B cell (primary cell): ENCODE measurements at regions not wholly inside any gene's neighbourhood (a gene's known extent, or its start where the extent isn't known, plus 50 kb on each side); places are given as distances from the start of the nearest gene placed in this dataset.

ENCODE experiments used
- ATAC-seq: fragments of 200-7000 bp; cut with Tn5 transposase; one replicate; pipeline ENCODE4 v1.10.0; 2021; ENCODE audit warnings: low read depth, mild to moderate bottlenecking, moderate number of reproducible peaks, moderate library complexity
- CTCF ChIA-PET: fragments of 350-600 bp; sonication (Branson Sonifier 250); formaldehyde crosslinking; loops from one replicate; lab custom pipeline; 2021; ENCODE audit warnings: antibody characterized with exemption, inconsistent platforms; lab: Charles Lee
- POLR2A ChIA-PET: fragments of 350-600 bp; sonication (Branson Sonifier 250); formaldehyde crosslinking; loops from one replicate; lab custom pipeline; 2021; ENCODE audit warnings: antibody characterized with exemption; lab: Charles Lee
- DNase-seq: peaks from one replicate; pipeline ENCODE4 v3.0.0; 2013
- H2AFZ ChIP-seq: 2 replicates; pipeline ENCODE4 v1.6.1; 2012; ENCODE audit warnings: mild to moderate bottlenecking, low read depth, low read length; ENCODE audit not compliant: insufficient read depth, poor library complexity, severe bottlenecking
- H3K27ac ChIP-seq, 2 donors: 1 replicate in 1 of 2; 2 replicates in 1 of 2; pipeline ENCODE4 v1.5.1; 2012 to 2013; ENCODE audit warnings: low read length in 2 of 2, mild to moderate bottlenecking in 2 of 2, moderate library complexity in 1 of 2
- H3K27me3 ChIP-seq, 4 experiments: fragments of 200-600 bp in 1 of 4; sonication (generic) in 1 of 4; replicated peaks in 1 of 4; 1 replicate in 2 of 4; 2 replicates in 2 of 4; pipeline versions ENCODE4 v1.6.1 to v1.7.0; 2013 to 2016; ENCODE audit warnings: low read length in 3 of 4, mild to moderate bottlenecking in 2 of 4, mixed read lengths in 1 of 4, moderate library complexity in 1 of 4; ENCODE audit not compliant: insufficient read depth in 4 of 4, control insufficient read depth in 3 of 4; ENCODE audit errors: control extremely low read depth in 1 of 4
- H3K36me3 ChIP-seq, 2 experiments: replicated peaks in 1 of 2; 1 replicate in 1 of 2; 2 replicates in 1 of 2; pipeline versions ENCODE4 v1.6.1 to v1.7.1; 2013; ENCODE audit warnings: low read length in 1 of 2; ENCODE audit not compliant: insufficient read depth in 2 of 2, control insufficient read depth in 1 of 2; ENCODE audit errors: control extremely low read depth in 1 of 2, extremely low read depth in 1 of 2
- H3K4me1 ChIP-seq, 2 donors: fragments of 200-600 bp in 1 of 2; sonication (generic) in 1 of 2; 1 replicate in 1 of 2; 2 replicates in 1 of 2; pipeline versions ENCODE4 v1.5.1 to v1.6.1; 2013 to 2017; ENCODE audit warnings: low read length in 2 of 2; ENCODE audit not compliant: control insufficient read depth in 2 of 2, insufficient read depth in 2 of 2
- H3K4me2 ChIP-seq: replicated peaks from 2 replicates; pipeline ENCODE3; 2012; ENCODE audit warnings: mild to moderate bottlenecking, low read depth, low read length; ENCODE audit not compliant: poor library complexity, severe bottlenecking
- H3K4me3 ChIP-seq, 5 experiments: fragments of 200-600 bp in 1 of 5; sonication (generic) in 1 of 5; 1 replicate in 3 of 5; 2 replicates in 2 of 5; pipeline versions ENCODE4 v1.5.1 to v1.7.0; 2011 to 2016; ENCODE audit warnings: low read length in 4 of 5, mild to moderate bottlenecking in 4 of 5, low read depth in 2 of 5, control low read depth in 1 of 5, moderate library complexity in 1 of 5; ENCODE audit not compliant: insufficient read depth in 1 of 5; ENCODE audit errors: control extremely low read depth in 1 of 5, extremely low read depth in 1 of 5
- H3K79me2 ChIP-seq: fragments of 200-600 bp; sonication (generic); one replicate; pipeline ENCODE4 v1.6.0; 2016; ENCODE audit warnings: low read length; ENCODE audit not compliant: control insufficient read depth, insufficient read depth
- H3K9ac ChIP-seq: fragments of 200-600 bp; sonication (generic); 2 replicates; pipeline ENCODE4 v1.6.1; 2017; ENCODE audit warnings: mild to moderate bottlenecking, low read length, moderate library complexity
- H3K9me3 ChIP-seq, 3 donors: one replicate each; pipeline versions ENCODE4 v1.6.1 to v1.7.1; 2013; ENCODE audit warnings: low read length in 2 of 3; ENCODE audit not compliant: control insufficient read depth in 2 of 3, insufficient read depth in 1 of 3; ENCODE audit errors: control extremely low read depth in 1 of 3
- H4K20me1 ChIP-seq: 2 replicates; pipeline ENCODE4 v1.6.0; 2012; ENCODE audit warnings: mild to moderate bottlenecking, low read length; ENCODE audit not compliant: insufficient read depth, control insufficient read depth, poor library complexity, severe bottlenecking
- H3K27ac Mint-ChIP-seq: one replicate; pipeline ENCODE4 v1.8.0; 2021; ENCODE audit warnings: mixed read lengths
- H3K27me3 Mint-ChIP-seq: one replicate; pipeline ENCODE4 v1.8.0; 2021; ENCODE audit warnings: mixed read lengths
- H3K4me1 Mint-ChIP-seq: one replicate; pipeline ENCODE4 v1.8.0; 2021; ENCODE audit warnings: mixed read lengths
- H3K4me3 Mint-ChIP-seq: one replicate; pipeline ENCODE4 v1.8.0; 2021; ENCODE audit warnings: mixed read lengths
- H3K9me3 Mint-ChIP-seq: one replicate; pipeline ENCODE4 v1.8.0; 2022; ENCODE audit warnings: mixed read lengths; ENCODE audit not compliant: insufficient read depth
- EZH2 ChIP-seq: IDR thresholded peaks from 2 replicates; pipeline ENCODE4 v1.6.1; 2012; ENCODE audit warnings: borderline replicate concordance, low read depth, mild to moderate bottlenecking, moderate library complexity, low read length; ENCODE audit not compliant: insufficient read depth, poor library complexity, severe bottlenecking
- WGBS: methylation state at CpG from one replicate; pipeline ENCODE4 v1.1.5; 2013; ENCODE audit warnings: missing lambda C conversion rate; ENCODE audit not compliant: insufficient coverage; 5-methylcytosine and 5-hydroxymethylcytosine counted together
- intact Hi-C: fragments of 100-400 bp; cut with micrococcal nuclease; formaldehyde crosslinking; loops from one replicate; pipeline ENCODE4 v1.10.0; 2022
- TF ChIP-seq, protein P1 (sequence below): fragments of 200-600 bp; IDR thresholded peaks from one replicate; pipeline ENCODE4 v1.8.0; 2022; ENCODE audit warnings: antibody characterized with exemption, mild to moderate bottlenecking

DNA sequence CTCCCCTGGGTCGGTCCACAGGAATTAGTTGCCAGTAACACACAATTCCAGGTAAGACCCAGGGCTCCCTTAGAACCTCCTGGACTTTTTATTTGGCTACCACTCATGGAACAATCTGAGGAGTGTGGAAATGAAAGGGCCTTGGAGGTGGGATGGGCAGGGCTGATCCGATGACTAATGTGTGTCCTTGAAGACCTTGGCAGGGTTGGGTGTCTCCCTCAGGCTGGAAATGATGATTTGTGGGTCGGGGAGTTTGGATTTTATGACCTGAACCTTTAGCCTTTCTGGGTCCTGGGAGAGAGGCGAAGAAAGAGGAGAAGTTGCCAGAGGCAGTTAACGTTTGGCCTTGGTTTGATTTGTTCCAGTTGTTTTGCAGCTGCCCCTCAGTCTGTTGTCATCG is 425.0 kb downstream of the MID1IP1 start:
- POLR2A ChIA-PET: no interaction called here
- no peaks in the 10 kb centered on the region for H4K20me1 ChIP-seq
- ATAC-seq (no peak), DNase-seq (no peak)
- no peaks in the 10 kb centered on the region for H3K4me1 ChIP-seq
- Mint-ChIP-seq H3K27me3 (peaks cover 2% of the 10 kb centered on the region), H3K27ac (no peak overlapping the region), H3K4me1 (no peaks in the 10 kb centered on the region), H3K9me3 (no peaks in the 10 kb centered on the region), H3K4me3 (no peak overlapping the region)
- WGBS: 88% methylated on average over 3 of the region's 6 CpGs
- H3K36me3 ChIP-seq: no peaks in the 10 kb centered on the region
- H3K9me3 ChIP-seq: no peaks in the 10 kb centered on the region
- H3K9ac ChIP-seq: no peak overlapping the region
- TF ChIP-seq, protein P1, sequence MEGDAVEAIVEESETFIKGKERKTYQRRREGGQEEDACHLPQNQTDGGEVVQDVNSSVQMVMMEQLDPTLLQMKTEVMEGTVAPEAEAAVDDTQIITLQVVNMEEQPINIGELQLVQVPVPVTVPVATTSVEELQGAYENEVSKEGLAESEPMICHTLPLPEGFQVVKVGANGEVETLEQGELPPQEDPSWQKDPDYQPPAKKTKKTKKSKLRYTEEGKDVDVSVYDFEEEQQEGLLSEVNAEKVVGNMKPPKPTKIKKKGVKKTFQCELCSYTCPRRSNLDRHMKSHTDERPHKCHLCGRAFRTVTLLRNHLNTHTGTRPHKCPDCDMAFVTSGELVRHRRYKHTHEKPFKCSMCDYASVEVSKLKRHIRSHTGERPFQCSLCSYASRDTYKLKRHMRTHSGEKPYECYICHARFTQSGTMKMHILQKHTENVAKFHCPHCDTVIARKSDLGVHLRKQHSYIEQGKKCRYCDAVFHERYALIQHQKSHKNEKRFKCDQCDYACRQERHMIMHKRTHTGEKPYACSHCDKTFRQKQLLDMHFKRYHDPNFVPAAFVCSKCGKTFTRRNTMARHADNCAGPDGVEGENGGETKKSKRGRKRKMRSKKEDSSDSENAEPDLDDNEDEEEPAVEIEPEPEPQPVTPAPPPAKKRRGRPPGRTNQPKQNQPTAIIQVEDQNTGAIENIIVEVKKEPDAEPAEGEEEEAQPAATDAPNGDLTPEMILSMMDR: no peak
- no peak for TF ChIP-seq EZH2
- CTCF ChIA-PET: no interaction called here
- H3K27me3 ChIP-seq: no peaks in the 10 kb centered on the region
- H3K79me2 ChIP-seq: no peaks in the 10 kb centered on the region
- H2AFZ ChIP-seq: no peak overlapping the region
- no peak overlapping the region for H3K4me2 ChIP-seq
- intact Hi-C loops: no loop called here
- no peak overlapping the region for H3K27ac ChIP-seq
- no peak overlapping the region for H3K4me3 ChIP-seq

DNA sequence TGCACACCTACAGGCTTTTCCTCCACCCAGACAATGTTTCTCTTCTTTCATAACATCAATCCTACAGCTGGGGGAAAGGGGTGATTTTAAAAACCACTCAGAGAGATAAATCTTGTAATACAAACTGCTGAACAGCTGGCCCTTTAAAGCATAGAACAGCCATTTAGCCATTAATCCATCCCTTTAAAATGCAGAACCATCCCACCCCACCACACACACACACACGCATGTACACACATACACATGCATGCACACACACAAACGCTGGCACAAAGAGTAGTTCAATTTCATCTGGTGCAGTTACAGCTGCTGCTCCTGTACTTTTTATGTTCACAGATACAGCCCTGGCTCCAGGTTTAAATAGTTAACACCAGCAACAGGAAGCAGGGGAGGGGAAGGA is 426.1 kb downstream of the MID1IP1 start:
- DNase-seq (no peak), ATAC-seq (no peak)
- no peak overlapping the region for H2AFZ ChIP-seq
- no peak overlapping the region for H3K4me3 ChIP-seq
- no peaks in the 10 kb centered on the region for H3K9me3 Mint-ChIP-seq
- H3K27ac Mint-ChIP-seq: no peak overlapping the region
- POLR2A ChIA-PET: no interaction called here
- no peaks in the 10 kb centered on the region for H3K27me3 ChIP-seq
- H3K4me2 ChIP-seq: no peak overlapping the region
- H3K27me3 Mint-ChIP-seq: no peaks in the 10 kb centered on the region
- no peak overlapping the region for H3K4me3 Mint-ChIP-seq
- H3K9me3 ChIP-seq: no peaks in the 10 kb centered on the region
- no peaks in the 10 kb centered on the region for H3K4me1 ChIP-seq
- H3K79me2 ChIP-seq: no peaks in the 10 kb centered on the region
- H3K27ac ChIP-seq: no peak overlapping the region
- no CpG with 5 or more reads among the region's 2 CpGs for WGBS
- TF ChIP-seq, protein P1: no peak
- no peak for TF ChIP-seq EZH2
- H3K4me1 Mint-ChIP-seq: no peaks in the 10 kb centered on the region
- no peaks in the 10 kb centered on the region for H4K20me1 ChIP-seq
- no peak overlapping the region for H3K9ac ChIP-seq
- H3K36me3 ChIP-seq: no peaks in the 10 kb centered on the region
- intact Hi-C loops: no loop called here
- CTCF ChIA-PET: no interaction called here
